SJSA1 (cell line): ENCODE measurements at regions not wholly inside any gene's neighbourhood (a gene's known extent, or its start where the extent isn't known, plus 50 kb on each side); places are given as distances from the start of the nearest gene placed in this dataset.

Experiments used
- DNase-seq, 2 experiments: peaks; one replicate each; pipeline ENCODE4 v3.0.0-alpha.2; 2015 to 2020; ENCODE audit warnings: low spot score in 2 of 2, low read depth in 1 of 2
- H3K27ac ChIP-seq: fragments of 250-450 bp; sonication (Bioruptor Pico); 2 replicates; pipeline ENCODE4 v1.5.1; 2020; ENCODE audit warnings: mild to moderate bottlenecking, moderate library complexity
- H3K27me3 ChIP-seq: fragments of 250-450 bp; sonication (Bioruptor Pico); replicated peaks from 2 replicates; pipeline ENCODE4 v1.5.1; 2020; ENCODE audit warnings: mild to moderate bottlenecking, moderate library complexity
- H3K36me3 ChIP-seq: fragments of 250-450 bp; sonication (Bioruptor Pico); 2 replicates; pipeline ENCODE4 v1.5.1; 2020; ENCODE audit warnings: mild to moderate bottlenecking
- H3K4me1 ChIP-seq: fragments of 250-450 bp; sonication (Bioruptor Pico); replicated peaks from 2 replicates; pipeline ENCODE4 v1.6.1; 2021; ENCODE audit warnings: mild to moderate bottlenecking
- H3K4me3 ChIP-seq: fragments of 250-450 bp; sonication (Bioruptor Pico); 2 replicates; pipeline ENCODE4 v1.5.1; 2020; ENCODE audit warnings: mild to moderate bottlenecking
- H3K9me3 ChIP-seq: fragments of 250-450 bp; sonication (Bioruptor Pico); replicated peaks from 2 replicates; pipeline ENCODE4 v1.5.1; 2020; ENCODE audit warnings: mild to moderate bottlenecking

DNA sequence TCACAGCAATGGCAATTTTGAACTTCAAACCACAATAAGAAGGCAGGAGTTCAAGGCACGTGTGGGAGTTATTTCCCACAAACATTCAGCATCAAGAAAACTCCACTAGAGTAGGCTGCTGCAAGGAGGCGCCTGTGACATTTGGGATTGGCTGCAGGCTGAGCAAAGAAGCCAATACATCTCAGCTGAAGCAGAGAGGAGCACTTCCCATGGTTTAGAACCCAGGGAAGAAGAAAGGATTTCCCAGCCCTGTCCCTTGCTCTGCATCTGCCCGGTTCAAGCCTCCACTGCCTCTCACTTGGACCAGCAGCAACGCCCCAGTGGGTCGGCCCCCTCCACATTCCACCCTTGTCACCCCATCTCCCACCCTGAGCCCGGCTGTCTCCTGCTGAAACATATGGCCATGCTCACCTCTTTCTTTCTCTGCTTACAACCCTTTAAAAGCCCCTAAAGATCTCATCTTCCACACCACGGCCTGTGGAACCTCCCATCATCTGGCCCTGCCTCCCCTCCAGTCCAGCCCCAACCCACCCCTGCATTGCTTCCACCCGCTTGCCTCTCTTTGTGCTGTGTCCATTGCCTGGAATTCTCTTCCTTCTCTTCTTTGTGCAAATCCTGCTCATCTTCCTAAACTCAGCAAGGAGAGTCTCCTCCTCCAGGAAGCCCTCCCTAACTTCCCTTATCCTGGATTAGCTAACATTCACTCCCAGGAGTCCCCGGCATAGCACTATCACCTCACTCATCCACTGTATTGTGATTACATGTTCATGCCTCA lies 128.3 kb downstream of the ANKRD60 start:
- no peaks in the 10 kb centered on the region for H3K27me3 ChIP-seq
- DNase-seq: no peak
- no peak overlapping the region for H3K4me3 ChIP-seq
- H3K36me3 ChIP-seq: no peaks in the 10 kb centered on the region
- no peak overlapping the region for H3K27ac ChIP-seq
- H3K9me3 ChIP-seq: no peaks in the 10 kb centered on the region; the same call in 1 of the 2 replicates
- peaks cover 9% of the 10 kb centered on the region for H3K4me1 ChIP-seq

DNA sequence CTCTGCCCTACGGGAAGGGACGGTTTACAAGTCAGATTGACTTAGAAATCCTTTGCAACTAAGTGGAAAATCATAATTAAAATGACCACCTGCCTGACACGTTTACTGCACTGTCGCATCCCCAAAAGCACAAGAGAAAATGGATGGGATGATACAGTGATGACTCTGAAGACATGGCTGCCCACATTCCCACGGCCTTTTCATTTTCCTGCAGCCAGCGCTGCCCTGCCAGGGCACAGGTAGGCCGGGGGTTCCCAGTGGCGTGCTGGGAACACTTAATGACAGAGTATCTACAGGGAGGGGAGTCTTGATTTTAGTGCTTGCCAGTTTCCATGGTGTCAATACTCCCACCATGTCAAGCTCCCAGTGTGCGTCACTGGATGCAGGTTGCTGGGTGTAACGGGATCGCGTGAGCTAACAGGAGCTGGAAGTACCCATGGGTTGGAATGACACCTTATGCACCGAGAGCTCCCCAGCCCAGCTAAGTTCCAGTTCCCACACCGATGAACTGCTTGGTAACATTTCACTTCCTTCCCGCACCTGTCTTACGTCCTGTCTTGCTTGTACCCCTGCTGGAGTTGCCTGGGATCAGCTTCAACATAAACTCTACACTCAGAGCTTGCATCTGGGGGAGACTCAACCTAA lies 129.0 kb downstream of the ANKRD60 start:
- Histone ChIP-seq H3K27ac (no peak overlapping the region), H3K27me3 (no peaks in the 10 kb centered on the region), H3K4me1 (peaks cover 9% of the 10 kb centered on the region), H3K36me3 (no peaks in the 10 kb centered on the region), H3K4me3 (no peak overlapping the region), H3K9me3 (no peaks in the 10 kb centered on the region; the same call in 1 of the 2 replicates)
- DNase-seq: no peak

DNA sequence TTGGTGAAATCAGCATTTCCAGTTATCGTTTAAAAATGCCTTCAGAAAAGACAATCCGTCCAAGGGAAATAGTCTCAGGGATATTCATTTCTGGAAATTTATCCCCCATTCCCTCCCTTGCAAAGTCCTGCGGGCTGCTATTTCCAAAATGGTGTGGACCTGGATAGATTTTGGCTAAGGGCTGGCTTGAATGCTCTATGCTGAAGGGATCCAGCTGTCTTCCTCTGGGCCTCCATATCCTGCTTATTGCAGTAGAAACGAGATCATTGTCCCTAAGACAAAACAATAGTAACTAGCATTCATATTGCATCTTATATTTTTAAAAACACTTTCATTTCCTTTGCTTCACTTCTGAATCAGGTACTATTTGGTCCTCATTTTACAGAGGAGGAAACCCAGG lies 129.9 kb downstream of the ANKRD60 start:
- no peaks in the 10 kb centered on the region; the same call in 1 of the 2 replicates for H3K9me3 ChIP-seq
- DNase-seq: no peak
- no peaks in the 10 kb centered on the region for H3K27me3 ChIP-seq
- no peak overlapping the region for H3K4me3 ChIP-seq
- H3K4me1 ChIP-seq: peaks cover 9% of the 10 kb centered on the region
- H3K27ac ChIP-seq: no peak overlapping the region
- H3K36me3 ChIP-seq: no peaks in the 10 kb centered on the region

GRCh38 chr20:58097943-58098342 lies 130.5 kb downstream of the ANKRD60 start:
- H3K36me3 ChIP-seq: no peaks in the 10 kb centered on the region
- H3K27ac ChIP-seq: peak overlapping the region; percentile 64
- no peaks in the 10 kb centered on the region for H3K27me3 ChIP-seq
- peaks cover 9% of the 10 kb centered on the region for H3K4me1 ChIP-seq
- no peaks in the 10 kb centered on the region; the same call in 1 of the 2 replicates for H3K9me3 ChIP-seq
- no peak overlapping the region for H3K4me3 ChIP-seq
- no peak for DNase-seq

DNA sequence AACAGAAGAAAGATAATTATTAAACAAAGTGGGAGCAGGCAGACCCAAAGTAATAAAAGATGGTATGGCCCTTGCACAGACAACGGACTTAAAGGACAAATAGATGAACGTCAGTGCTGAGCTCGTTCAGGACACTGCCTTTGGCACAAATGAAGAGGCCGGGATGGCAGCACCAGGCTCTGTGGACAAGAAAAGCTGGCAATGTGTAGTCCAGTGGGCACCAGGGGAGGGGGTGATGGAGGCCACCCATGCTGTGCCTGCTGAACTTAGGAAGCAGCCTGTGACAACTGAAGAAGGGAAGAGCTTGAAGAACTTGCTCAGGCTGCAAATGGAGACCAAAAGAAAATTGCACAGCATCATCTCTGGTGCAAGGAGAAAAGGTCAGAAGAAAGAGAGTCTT lies 131.0 kb downstream of the ANKRD60 start:
- no peaks in the 10 kb centered on the region for H3K27me3 ChIP-seq

GRCh38 chr20:58096880-58097423 lies 131.5 kb downstream of the ANKRD60 start:
- Histone ChIP-seq H3K36me3 (no peaks in the 10 kb centered on the region), H3K4me1 (peaks cover 9% of the 10 kb centered on the region), H3K27ac (peak overlapping the region; percentile 64), H3K27me3 (no peaks in the 10 kb centered on the region), H3K9me3 (no peaks in the 10 kb centered on the region; the same call in 1 of the 2 replicates), H3K4me3 (no peak overlapping the region)
- DNase-seq: peak; percentile 78 to 84

More for the DNA sequence above, 131.0 kb downstream of the ANKRD60 start:
- Histone ChIP-seq H3K4me1 (peaks cover 9% of the 10 kb centered on the region), H3K4me3 (no peak overlapping the region), H3K36me3 (no peaks in the 10 kb centered on the region), H3K27ac (peak overlapping the region; percentile 64), H3K9me3 (no peaks in the 10 kb centered on the region; the same call in 1 of the 2 replicates)
- no peak for DNase-seq

GRCh38 chr20:58094698-58095097 lies 133.8 kb downstream of the ANKRD60 start:
- Histone ChIP-seq H3K4me3 (no peak overlapping the region), H3K4me1 (peaks cover 9% of the 10 kb centered on the region), H3K27me3 (no peaks in the 10 kb centered on the region), H3K36me3 (no peaks in the 10 kb centered on the region), H3K27ac (no peak overlapping the region), H3K9me3 (no peaks in the 10 kb centered on the region; the same call in 1 of the 2 replicates)
- DNase-seq: no peak

GRCh38 chr20:58094160-58094559 lies 134.3 kb downstream of the ANKRD60 start:
- Histone ChIP-seq H3K4me1 (peaks cover 9% of the 10 kb centered on the region), H3K36me3 (no peaks in the 10 kb centered on the region), H3K4me3 (no peak overlapping the region), H3K9me3 (no peaks in the 10 kb centered on the region; the same call in 1 of the 2 replicates), H3K27me3 (no peaks in the 10 kb centered on the region), H3K27ac (no peak overlapping the region)
- DNase-seq: no peak

GRCh38 chr20:58092871-58093270 lies 135.6 kb downstream of the ANKRD60 start:
- no peaks in the 10 kb centered on the region for H3K36me3 ChIP-seq
- no peak overlapping the region for H3K27ac ChIP-seq
- no peak overlapping the region for H3K4me3 ChIP-seq
- peaks cover 8% of the 10 kb centered on the region for H3K4me1 ChIP-seq
- H3K27me3 ChIP-seq: no peaks in the 10 kb centered on the region
- peak in 1 of 2 experiments; percentile 31 for DNase-seq
- H3K9me3 ChIP-seq: no peaks in the 10 kb centered on the region; the same call in 1 of the 2 replicates

DNA sequence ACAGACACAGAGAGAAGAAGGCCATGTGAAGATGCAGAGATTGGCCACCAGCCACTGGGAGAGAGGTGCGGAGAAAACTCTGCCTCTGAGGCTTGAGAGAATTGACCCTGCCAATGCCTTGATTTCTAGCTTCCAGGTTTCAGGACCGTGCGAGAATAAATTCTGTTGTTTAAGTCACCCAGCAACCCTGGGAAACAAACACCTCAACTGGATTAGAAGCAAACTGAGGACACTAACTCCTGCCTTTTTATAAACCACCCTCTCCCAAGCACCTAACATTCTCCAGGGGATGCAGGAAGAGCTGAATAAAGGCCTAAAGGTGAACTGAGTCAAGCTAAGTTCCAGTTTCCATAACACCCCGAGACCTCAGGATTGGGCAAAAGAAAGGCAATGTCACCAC lies 136.1 kb downstream of the ANKRD60 start:
- H3K27ac ChIP-seq: no peak overlapping the region
- H3K36me3 ChIP-seq: no peaks in the 10 kb centered on the region
- peak in 1 of 2 experiments; percentile 12 for DNase-seq
- H3K4me3 ChIP-seq: no peak overlapping the region
- peaks cover 3% of the 10 kb centered on the region for H3K4me1 ChIP-seq
- H3K27me3 ChIP-seq: no peaks in the 10 kb centered on the region
- no peaks in the 10 kb centered on the region; the same call in 1 of the 2 replicates for H3K9me3 ChIP-seq

DNA sequence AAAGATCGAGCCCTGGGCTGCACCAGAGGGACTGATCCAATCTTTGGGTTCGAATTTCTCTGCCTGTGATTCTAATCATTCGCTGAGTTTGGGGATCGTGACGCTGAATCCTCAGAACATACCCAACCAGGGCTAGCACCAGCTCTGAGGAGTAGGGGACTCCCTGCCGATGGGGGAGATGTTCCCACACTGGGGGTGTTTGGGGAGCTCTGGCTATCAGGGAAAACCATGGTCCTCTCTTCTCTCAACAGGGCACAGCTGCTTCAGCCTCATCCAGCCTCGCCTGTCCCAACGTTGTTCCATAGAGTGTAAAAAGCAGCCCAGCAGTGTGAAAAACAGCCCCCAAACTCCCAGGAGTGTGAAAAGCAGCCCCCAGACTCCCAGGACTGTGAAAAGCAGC lies 136.6 kb downstream of the ANKRD60 start:
- Histone ChIP-seq H3K4me3 (no peak overlapping the region), H3K36me3 (no peaks in the 10 kb centered on the region), H3K27me3 (no peaks in the 10 kb centered on the region), H3K9me3 (no peaks in the 10 kb centered on the region), H3K4me1 (no peaks in the 10 kb centered on the region; the same call in 1 of the 2 replicates), H3K27ac (no peak overlapping the region)
- peak in 1 of 2 experiments; percentile 13 for DNase-seq

DNA sequence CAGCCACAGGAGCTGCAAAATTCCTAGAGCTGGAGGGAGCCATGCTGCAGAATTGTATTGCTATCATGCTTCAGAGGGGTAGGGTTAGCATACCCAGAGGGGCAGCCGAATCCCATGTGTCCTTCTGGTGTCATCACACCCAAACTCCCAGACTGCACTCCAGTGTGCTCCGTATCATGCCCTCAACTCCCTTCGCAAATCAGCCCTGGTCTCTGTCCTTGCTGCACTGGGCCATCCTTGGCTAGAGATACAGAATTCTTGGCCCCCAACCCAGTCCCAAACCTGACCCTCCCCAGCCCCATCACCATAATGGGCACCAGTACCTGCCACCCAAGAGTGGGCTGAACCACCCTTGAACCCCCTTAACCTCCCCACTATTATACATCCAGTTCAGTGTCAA lies 138.3 kb downstream of the ANKRD60 start:
- no peaks in the 10 kb centered on the region for H3K27me3 ChIP-seq

DNA sequence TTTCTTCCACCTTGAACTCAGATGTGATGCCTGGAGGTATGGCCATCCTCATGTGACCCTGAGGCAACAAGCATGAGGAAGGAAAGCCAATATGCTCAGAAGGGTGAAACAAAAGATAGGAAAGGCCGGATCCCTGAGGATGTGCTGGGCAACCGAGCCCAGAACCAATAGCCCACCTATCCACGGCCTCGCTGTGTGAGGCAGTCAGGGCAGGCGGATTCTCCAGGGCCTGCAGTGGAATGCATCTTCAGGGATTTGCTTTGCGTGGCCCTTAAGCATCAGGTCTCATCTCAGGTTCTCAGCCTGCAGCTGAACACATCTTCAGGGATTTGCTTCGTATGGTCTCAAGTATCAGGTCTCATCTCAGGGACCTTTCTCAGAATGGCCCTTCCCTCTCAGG lies 139.8 kb downstream of the ANKRD60 start:
- Histone ChIP-seq H3K4me1 (no peaks in the 10 kb centered on the region), H3K9me3 (no peaks in the 10 kb centered on the region), H3K36me3 (no peaks in the 10 kb centered on the region), H3K4me3 (no peak overlapping the region), H3K27me3 (no peaks in the 10 kb centered on the region), H3K27ac (no peak overlapping the region)
- DNase-seq: no peak

More for the DNA sequence above, 138.3 kb downstream of the ANKRD60 start:
- no peak for DNase-seq
- Histone ChIP-seq H3K9me3 (no peaks in the 10 kb centered on the region), H3K27ac (no peak overlapping the region), H3K4me3 (no peak overlapping the region), H3K36me3 (no peaks in the 10 kb centered on the region), H3K4me1 (no peaks in the 10 kb centered on the region)

- H3K4me1 ChIP-seq: no peaks in the 10 kb centered on the region
- H3K9me3 ChIP-seq: no peaks in the 10 kb centered on the region
- H3K27ac ChIP-seq: no peak overlapping the region
- no peaks in the 10 kb centered on the region for H3K27me3 ChIP-seq
- no peaks in the 10 kb centered on the region for H3K36me3 ChIP-seq
- H3K4me3 ChIP-seq: no peak overlapping the region
- peak in 1 of 2 experiments; percentile 25 for DNase-seq
Observed at GRCh38 chr20:58088105-58088504, 140.3 kb downstream of the ANKRD60 start.
